Lower leg skin (tissue), 4 donors: ENCODE measurements at regions not wholly inside any gene's neighbourhood (a gene's known extent, or its start where the extent isn't known, plus 50 kb on each side); places are given as distances from the start of the nearest gene placed in this dataset.

Experiments
- DNase-seq, 2 donors: peaks; one replicate each; pipeline ENCODE4 v3.0.0-alpha.2; 2019; ENCODE audit warnings: low spot score in 2 of 2
- H3K4me3 ChIP-seq: fragments of 200-600 bp; sonication (generic); 2 replicates; pipeline ENCODE4 v1.5.1; 2017; ENCODE audit warnings: mild to moderate bottlenecking, low read depth; ENCODE audit not compliant: poor library complexity, severe bottlenecking
- POLR2A ChIP-seq, 2 donors: fragments of 450-650 bp; IDR thresholded peaks; one replicate each; pipeline ENCODE4 v1.6.1; 2016 to 2017; ENCODE audit warnings: antibody characterized with exemption in 2 of 2, mild to moderate bottlenecking in 1 of 2, moderate library complexity in 1 of 2
- WGBS, 2 donors: methylation state at CpG; one replicate each; pipeline ENCODE4 v1.1.5; 2018; 5-methylcytosine and 5-hydroxymethylcytosine counted together
- intact Hi-C: fragments of 100-400 bp; cut with DNase I; formaldehyde crosslinking; loops from one replicate; pipeline ENCODE4 v1.15.0; 2023; ENCODE audit warnings: low total_unique reads
- TF ChIP-seq, protein P1 (sequence below), 3 donors: fragments of 450-650 bp; IDR thresholded peaks; one replicate each; pipeline ENCODE4 v1.5.1; 2016; ENCODE audit warnings: antibody characterized with exemption in 3 of 3, mild to moderate bottlenecking in 3 of 3, moderate library complexity in 2 of 3

DNA sequence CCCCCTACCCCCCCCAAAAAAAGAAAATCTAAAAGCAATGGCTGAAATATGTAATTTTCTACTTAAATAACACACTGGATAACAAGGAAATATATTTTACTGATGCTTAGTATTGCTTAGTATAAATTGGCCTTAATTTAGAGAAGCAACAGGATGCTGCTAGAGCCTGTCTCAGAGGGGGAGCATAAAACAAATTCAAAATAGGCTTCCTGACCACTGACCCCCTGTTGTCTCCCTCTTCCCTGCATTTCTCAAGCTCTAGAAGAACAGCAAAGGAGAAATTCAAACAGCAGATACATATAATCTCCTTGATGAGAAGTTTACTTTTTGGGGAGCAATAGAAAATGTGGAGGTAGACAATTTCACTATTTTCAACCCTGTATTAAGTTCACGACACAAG is 631.1 kb upstream of the GJE1 start:
- H3K4me3 ChIP-seq = no peak overlapping the region
- WGBS, 2 donors = 95 to 96% methylated on average over 1 of the region's 1 CpG
- intact Hi-C loops = no loop called here
- DNase-seq = no peak
- TF ChIP-seq POLR2A (IDR thresholded peaks at IDR 0.05) = no peak

DNA sequence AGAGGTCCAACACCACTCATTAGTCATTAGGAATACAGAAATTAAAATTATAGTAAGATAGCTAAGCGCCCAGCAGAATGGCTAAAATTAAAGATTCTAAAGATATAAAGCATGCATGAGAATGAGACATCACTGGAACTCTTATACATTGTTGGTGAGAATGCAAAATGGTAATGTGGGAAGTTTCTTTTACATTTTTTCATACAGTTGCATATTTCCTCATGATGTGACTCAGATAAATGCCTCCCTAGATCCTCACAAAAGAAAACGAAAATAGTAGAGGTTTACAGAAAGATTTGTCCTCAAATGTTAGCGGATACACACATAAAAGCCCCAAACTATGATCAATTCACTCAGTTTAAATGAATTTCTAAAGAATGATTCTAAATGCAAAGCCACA is 633.7 kb upstream of the GJE1 start:
- no peak for TF ChIP-seq POLR2A (IDR thresholded peaks at IDR 0.05)
- TF ChIP-seq, protein P1, sequence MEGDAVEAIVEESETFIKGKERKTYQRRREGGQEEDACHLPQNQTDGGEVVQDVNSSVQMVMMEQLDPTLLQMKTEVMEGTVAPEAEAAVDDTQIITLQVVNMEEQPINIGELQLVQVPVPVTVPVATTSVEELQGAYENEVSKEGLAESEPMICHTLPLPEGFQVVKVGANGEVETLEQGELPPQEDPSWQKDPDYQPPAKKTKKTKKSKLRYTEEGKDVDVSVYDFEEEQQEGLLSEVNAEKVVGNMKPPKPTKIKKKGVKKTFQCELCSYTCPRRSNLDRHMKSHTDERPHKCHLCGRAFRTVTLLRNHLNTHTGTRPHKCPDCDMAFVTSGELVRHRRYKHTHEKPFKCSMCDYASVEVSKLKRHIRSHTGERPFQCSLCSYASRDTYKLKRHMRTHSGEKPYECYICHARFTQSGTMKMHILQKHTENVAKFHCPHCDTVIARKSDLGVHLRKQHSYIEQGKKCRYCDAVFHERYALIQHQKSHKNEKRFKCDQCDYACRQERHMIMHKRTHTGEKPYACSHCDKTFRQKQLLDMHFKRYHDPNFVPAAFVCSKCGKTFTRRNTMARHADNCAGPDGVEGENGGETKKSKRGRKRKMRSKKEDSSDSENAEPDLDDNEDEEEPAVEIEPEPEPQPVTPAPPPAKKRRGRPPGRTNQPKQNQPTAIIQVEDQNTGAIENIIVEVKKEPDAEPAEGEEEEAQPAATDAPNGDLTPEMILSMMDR (IDR thresholded peaks at IDR 0.05) = no peak
- H3K4me3 ChIP-seq = no peak overlapping the region
- intact Hi-C loops = no loop called here
- no peak for DNase-seq
- WGBS, 2 donors = 89 to 94% methylated on average over 3 of the region's 3 CpGs

- intact Hi-C loops = no loop called here
- H3K4me3 ChIP-seq = no peak overlapping the region
- 62 to 82% methylated on average over 2 of the region's 2 CpGs for WGBS, 2 donors
- no peak for TF ChIP-seq POLR2A (IDR thresholded peaks at IDR 0.05)
- TF ChIP-seq, protein P1 (IDR thresholded peaks at IDR 0.05) = no peak
- DNase-seq = no peak
Observed at GRCh38 chr6:141492521-141493284, 640.0 kb upstream of the GJE1 start.

DNA sequence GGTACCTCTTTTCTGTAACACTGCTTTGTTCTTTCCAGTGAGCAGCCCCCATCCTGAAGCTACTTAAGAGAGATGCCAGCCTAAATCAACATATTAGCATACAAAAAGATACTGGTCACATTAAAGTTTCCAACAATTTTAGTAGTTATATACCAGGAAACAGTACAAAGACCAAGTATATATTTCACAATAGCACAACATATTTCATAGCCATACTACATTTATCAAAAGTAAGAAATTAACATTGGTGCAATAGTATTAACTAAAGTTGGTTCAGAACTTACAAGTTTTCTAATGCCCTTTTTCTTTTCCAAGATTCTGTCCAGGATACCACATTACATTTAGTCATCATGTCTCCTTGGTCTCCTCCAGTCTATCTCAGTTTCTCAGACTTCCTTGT is 641.0 kb upstream of the GJE1 start:
- no peak for DNase-seq
- intact Hi-C loops = no loop called here
- TF ChIP-seq, protein P1 (IDR thresholded peaks at IDR 0.05) = no peak
- no peak for TF ChIP-seq POLR2A (IDR thresholded peaks at IDR 0.05)
- no peak overlapping the region for H3K4me3 ChIP-seq

DNA sequence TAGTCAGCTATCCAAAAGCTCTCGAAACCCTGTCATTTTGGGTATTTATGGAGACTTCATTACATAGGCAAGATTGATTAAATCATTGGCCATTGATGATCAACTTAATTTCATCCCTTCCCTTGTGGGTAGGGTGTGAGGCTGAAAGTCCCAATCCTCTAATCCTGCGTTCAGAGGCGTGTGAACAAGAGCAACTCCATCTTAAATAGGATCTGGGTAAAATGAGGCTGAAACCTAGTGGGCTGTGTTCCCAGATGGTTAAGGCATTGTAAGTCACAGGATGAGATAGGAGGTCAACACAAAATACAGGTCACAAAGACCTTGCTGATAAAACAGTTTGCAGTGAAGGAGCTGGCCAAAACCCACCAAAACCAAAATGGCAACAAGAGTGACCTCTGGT is 641.7 kb upstream of the GJE1 start:
- TF ChIP-seq POLR2A (IDR thresholded peaks at IDR 0.05) = no peak
- TF ChIP-seq, protein P1 (IDR thresholded peaks at IDR 0.05) = no peak
- intact Hi-C loops = no loop called here
- 95 to 97% methylated on average over 3 of the region's 3 CpGs for WGBS, 2 donors
- no peak for DNase-seq
- H3K4me3 ChIP-seq = no peak overlapping the region

DNA sequence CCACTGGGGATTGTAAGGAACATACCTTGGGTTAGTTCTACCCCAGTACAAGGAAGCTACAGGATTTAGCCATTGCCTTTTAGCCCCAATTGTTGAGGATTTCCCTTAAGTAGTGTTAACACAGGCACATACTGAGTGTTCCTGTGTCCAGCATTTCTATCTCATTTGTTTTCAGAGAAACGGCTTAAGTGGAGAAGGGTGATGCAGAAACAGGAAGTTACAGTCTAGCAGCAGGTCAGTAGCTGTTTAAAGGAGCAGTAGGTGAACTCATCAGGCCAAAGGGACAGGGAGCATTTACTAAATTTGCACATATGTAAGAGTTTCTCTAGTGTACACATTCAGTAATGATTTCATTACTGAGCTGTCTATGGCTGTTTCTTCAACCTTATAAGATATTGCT is 644.2 kb upstream of the GJE1 start:
- intact Hi-C loops = no loop called here

More for the DNA sequence above, 644.2 kb upstream of the GJE1 start:
- H3K4me3 ChIP-seq = no peak overlapping the region
- 33 to 40% methylated on average over 1 of the region's 1 CpG for WGBS, 2 donors
- no peak for DNase-seq
- no peak for TF ChIP-seq POLR2A (IDR thresholded peaks at IDR 0.05)
- TF ChIP-seq, protein P1 (IDR thresholded peaks at IDR 0.05) = no peak
